ENCODE measurements at regions not wholly inside any gene's neighbourhood (a gene's known extent, or its start where the extent isn't known, plus 50 kb on each side); places are given as distances from the start of the nearest gene placed in this dataset.

GRCh38 chr5:156147944-156148285 lies 179.0 kb upstream of the SGCD start:
- no peak for DNase-seq

DNA sequence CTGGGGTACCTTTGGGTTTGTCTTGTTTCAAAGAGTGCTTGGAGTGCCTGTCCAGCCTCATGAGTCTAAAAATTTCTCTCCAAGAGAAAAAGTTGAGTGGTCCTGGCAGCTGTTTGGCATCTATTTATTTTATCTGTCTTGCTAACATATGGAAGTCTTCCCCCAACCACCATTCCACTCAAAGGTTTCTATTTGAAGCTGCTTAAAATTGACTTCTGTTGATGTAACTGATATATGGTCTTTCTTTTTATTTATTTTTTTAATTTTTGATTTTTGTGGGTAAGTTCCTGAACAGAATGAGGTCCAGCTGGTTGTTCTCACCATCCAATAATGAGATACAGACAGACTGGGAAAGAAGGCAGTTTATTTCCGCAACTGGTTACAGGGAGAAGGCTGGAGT lies 178.7 kb upstream of the SGCD start:
- DNase-seq = no peak

GRCh38 chr5:156149213-156149612 lies 177.8 kb upstream of the SGCD start:
- no peak for DNase-seq

GRCh38 chr5:156153602-156154001 lies 173.4 kb upstream of the SGCD start:
- no peak for DNase-seq

DNA sequence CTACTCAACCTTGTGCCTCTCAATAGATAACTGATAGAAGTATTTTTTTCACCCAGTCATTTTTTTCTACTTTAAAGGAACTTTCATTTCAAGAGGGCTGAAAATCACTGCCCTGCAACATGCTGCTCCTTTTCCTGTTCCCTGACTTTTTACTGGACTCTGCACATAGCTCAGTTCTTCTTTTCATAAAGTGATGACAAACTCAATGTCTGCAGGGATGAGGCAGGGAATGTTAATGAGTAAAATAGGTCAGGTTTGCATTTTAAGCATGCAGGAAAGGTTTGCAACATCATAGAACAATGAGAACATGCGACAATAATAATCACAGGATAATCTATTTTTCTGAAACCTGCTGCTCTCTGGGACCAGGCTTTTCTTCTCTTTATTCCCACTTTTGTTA lies 172.2 kb upstream of the SGCD start:
- no peak for DNase-seq

GRCh38 chr5:156155598-156155997 lies 171.4 kb upstream of the SGCD start:
- DNase-seq = no peak

GRCh38 chr5:156164306-156164705 lies 162.7 kb upstream of the SGCD start:
- no peak for DNase-seq

DNA sequence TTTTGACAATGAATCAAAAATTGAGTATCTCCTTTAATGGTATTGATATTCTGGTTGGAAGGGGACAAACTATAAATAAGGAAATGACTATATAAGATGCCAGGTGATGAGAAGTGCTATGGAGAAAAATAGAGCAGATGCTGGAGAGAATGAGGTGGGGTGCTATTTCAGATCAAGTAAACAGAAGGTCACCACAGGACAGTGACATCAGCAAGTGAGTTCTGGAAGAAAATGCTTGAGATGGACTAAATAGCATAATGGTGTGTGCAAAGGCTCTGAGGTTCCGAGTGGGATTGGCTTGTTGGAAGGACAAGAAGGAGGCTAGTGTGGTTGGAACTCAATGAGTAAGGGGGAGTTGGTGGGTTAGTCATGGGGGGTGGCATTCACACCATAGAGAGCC lies 157.5 kb upstream of the SGCD start:
- DNase-seq = no peak

GRCh38 chr5:156170351-156170961 lies 156.5 kb upstream of the SGCD start:
- DNase-seq = no peak

- DNase-seq = no peak
These were observed 152.7 kb upstream of the SGCD start for GRCh38 chr5:156174225-156174624.

- no peak for DNase-seq
These were observed 148.8 kb upstream of the SGCD start for GRCh38 chr5:156178117-156178516.

DNA sequence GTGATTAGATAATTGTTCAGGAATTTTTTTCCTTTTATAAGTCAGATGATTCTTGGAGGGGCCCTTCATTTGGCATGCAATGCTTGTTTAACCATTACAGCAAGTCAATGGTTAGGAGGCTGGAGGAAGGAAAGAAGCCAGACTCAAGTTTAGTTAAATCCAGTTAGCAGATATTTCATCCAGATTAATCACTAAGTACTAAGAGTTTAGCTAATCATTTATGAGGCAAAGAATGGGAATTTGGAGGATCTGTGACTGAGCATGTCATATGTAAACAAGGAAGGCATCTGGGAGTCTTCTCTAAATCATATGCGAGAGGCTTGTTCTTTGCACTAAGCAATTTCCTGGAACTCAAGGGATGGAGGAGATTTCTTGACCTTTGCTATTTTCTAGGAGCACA lies 145.3 kb upstream of the SGCD start:
- DNase-seq = no peak

GRCh38 chr5:156182174-156182967 lies 144.6 kb upstream of the SGCD start:
- no peak for DNase-seq

DNA sequence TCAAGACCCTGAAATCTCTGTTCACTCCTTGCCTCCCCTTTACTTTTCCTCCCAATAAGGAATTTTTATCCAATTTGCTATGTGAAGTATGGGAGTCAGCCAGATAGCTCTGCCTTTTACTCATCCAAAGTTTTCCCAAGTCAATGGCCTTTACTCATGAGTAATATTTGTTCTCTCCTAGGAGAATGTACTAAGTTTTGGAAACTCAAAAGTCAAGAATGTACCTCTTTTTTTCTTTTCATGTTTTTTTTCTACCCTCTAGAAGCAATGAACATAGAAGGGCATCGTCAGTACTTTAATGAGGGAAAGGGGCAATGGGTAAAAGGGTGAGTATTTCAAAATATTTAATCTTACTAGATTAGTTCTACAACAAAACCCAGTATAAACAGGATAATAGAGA lies 140.2 kb upstream of the SGCD start:
- DNase-seq = no peak

GRCh38 chr5:156188016-156188415 lies 138.9 kb upstream of the SGCD start:
- no peak for DNase-seq

DNA sequence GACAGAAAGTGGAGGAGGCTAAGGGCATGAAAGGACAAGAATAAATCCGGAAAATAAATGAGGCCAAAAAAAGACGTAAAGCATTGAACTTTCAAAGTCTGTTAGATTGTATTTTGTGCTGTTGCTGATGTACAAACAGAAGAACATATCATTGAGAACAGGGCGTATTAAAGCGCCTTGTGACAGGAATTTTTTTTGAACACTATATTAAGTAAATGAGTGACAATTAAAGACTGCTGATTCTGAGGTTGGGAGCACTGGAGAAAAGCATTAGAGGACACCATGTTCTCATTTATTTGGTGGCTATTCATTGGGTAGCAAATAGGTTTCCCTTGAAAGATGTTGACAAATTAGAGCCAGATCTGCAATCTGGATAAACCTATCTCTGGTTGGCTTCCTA lies 137.3 kb upstream of the SGCD start:
- DNase-seq = no peak

DNA sequence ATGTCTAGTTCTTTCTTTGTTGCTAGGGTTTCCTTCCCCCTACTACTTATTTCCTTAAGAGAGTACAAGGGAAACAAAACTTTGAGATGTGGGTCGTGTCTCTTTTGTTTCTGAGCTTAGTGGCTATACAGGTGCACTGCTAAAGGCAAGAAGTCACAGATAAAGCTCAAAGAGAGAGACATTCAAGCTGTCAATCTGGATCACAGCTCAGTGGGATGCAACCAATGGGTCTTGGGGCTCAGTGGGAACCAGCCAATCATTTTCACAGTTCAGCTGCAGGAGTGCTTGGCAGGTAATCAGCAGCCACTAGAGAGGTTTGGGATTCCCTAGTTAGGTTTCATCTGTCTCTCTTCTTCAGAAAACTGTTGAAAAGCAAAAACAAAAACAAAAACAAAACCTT lies 135.4 kb upstream of the SGCD start:
- no peak for DNase-seq

GRCh38 chr5:156197042-156197635 lies 129.8 kb upstream of the SGCD start:
- DNase-seq = no peak

GRCh38 chr5:156199045-156199444 lies 127.9 kb upstream of the SGCD start:
- no peak for DNase-seq

DNA sequence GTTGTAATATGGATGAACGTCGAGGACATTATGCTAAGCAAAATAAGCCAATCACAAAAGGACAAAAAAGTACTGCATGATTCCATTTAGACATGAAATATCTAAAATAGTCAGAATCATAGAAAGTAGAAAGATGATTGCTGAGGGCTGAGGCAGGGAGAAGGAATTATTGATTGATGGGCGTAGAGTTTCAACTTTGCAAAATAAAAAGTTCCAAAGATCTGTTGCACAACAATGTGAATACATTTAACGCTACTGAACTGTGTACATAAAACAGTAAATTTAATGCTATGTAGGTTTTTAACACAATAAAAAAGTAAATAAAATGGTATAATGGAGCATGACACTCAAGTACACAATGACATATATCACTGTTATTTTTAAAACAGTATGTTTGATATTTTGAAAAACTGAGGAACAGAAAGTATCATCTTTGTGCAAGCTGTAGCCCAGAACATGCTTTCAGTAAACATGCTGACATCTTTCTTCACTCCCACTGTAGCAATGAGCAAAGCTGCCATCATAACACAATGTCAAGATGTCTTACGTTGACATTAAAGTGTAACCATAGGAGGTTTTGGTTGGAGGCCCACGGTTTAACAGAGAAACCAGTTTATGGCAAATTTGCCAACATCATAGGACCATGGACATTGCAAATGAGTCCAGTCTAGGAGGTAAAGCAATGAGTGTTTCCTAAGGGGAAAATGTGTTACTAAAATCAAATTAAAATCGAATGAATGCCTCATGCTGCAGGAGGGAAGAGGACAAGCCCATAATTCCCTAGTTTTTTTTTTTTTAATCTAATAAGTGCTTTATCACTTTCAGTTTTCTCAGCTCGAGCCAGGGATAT lies 125.8 kb upstream of the SGCD start:
- DNase-seq = no peak

DNA sequence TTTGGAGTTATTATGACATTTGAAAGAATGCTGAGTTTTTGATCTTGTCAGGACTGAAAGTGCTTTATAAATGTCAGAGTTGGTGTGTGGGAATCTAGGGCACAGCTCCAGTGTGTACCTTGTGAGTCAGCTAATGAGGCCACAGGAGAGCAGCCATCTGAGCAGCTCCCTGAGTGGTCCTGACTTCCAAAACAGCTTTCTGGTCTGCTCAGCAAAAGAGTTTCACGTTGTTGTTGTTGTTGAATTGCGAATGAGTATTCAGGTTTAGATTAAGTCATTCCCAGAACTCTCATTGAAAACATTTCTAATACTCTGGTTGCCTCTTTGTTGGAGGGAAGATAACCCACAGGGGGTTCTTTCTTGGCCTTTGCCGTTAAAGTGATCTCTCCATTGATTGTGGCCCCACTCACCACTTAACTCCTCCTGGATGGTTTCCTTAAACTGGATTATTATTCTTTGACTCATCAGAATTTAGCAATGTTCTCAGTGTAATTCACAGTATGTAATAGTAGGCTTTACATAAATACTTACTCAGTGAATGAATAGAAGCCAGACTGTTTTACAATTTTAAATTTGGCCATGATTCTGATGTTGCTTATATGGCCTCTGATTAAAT lies 125.1 kb upstream of the SGCD start:
- no peak for DNase-seq

- no peak for DNase-seq
These were observed 118.7 kb upstream of the SGCD start for GRCh38 chr5:156208271-156208670.

All from occipital lobe (tissue), 1 donor.